Omental fat pad (tissue), 3 donors: ENCODE measurements at regions not wholly inside any gene's neighbourhood (a gene's known extent, or its start where the extent isn't known, plus 50 kb on each side); places are given as distances from the start of the nearest gene placed in this dataset.

ENCODE experiments used
- ATAC-seq: fragments of 150-250 bp; one replicate; pipeline ENCODE4 v1.9.1; 2016; ENCODE audit warnings: mild to moderate bottlenecking, moderate library complexity; ENCODE audit not compliant: low FRiP score
- DNase-seq: peaks from one replicate; pipeline ENCODE4 v3.0.0-alpha.2; 2019; ENCODE audit warnings: low spot score
- TF ChIP-seq, protein P1 (sequence below), 3 donors: fragments of 450-650 bp; IDR thresholded peaks; one replicate each; pipeline ENCODE4 v1.5.1; 2016 to 2017; ENCODE audit warnings: antibody characterized with exemption in 3 of 3, mild to moderate bottlenecking in 3 of 3, moderate library complexity in 2 of 3

DNA sequence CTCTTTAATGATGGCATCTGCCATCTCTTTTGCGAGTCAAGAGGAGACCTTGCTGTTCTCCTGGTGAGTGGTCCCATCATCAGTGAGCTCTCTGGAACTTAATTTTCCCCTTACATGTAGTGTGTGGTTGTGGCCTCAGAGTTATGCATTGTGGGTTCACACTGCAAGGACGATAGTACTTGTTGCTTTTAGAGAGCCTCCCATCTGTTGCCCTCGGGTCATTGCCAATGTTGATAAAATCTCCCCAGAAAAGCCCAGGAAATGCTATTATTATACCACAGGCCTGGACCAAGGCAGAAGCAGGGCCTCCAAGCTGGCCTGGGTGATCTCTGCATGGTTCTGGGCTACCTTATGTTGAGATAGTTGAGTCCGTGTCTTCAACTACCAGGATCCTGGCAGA is 241.6 kb downstream of the BMP7 start:
- TF ChIP-seq, protein P1, sequence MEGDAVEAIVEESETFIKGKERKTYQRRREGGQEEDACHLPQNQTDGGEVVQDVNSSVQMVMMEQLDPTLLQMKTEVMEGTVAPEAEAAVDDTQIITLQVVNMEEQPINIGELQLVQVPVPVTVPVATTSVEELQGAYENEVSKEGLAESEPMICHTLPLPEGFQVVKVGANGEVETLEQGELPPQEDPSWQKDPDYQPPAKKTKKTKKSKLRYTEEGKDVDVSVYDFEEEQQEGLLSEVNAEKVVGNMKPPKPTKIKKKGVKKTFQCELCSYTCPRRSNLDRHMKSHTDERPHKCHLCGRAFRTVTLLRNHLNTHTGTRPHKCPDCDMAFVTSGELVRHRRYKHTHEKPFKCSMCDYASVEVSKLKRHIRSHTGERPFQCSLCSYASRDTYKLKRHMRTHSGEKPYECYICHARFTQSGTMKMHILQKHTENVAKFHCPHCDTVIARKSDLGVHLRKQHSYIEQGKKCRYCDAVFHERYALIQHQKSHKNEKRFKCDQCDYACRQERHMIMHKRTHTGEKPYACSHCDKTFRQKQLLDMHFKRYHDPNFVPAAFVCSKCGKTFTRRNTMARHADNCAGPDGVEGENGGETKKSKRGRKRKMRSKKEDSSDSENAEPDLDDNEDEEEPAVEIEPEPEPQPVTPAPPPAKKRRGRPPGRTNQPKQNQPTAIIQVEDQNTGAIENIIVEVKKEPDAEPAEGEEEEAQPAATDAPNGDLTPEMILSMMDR (IDR thresholded peaks at IDR 0.05), result no peak
- no peak for DNase-seq
- ATAC-seq, result no peak

DNA sequence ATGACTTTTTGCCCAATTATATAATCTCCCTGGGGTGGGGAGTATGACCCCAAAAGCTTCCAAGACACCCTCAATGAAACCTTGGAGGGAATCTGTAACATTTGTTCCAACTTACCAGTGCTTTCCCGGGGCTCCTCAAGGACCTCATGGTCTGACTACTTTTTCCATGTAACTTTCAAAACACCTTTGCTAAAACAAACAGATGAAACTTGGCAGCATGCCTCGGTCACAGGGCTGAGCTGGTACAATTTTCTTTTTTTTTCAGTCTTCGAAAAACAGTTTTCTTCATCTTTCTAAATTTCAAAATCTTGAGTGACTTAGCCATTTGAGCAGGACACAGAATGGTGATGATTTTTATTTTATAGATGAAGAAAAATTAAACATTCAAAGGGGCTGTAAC is 241.2 kb downstream of the BMP7 start:
- TF ChIP-seq, protein P1 (IDR thresholded peaks at IDR 0.05), result no peak
- DNase-seq (no peak), ATAC-seq (no peak)

DNA sequence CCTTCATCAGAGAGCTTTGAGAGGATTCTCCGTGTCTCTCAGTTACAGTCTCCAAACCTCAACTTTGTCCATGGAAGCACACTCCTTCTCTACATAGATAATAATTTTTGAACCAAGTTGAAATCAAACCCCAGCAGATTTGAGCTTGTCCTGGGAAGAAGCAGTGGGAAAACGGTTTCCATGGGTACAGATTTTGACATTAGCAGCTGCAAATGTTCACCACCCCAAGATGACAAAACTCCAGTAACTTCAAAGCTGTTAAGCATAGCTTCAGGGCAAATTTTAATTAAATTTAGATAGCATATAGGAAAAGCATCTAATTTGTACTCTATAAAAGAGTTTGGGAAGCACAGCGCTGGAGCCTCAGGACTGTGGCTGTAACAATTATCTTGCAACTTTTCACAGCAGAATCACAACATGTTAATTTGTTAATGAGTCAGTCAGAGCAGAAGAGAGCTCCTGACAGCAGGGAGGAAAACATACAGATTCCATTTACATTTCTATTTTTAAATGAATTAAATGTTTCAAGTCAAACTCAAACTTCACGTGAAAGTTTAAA is 240.7 kb downstream of the BMP7 start:
- DNase-seq (no peak), ATAC-seq (no peak)
- TF ChIP-seq, protein P1 (IDR thresholded peaks at IDR 0.05), result no peak

DNA sequence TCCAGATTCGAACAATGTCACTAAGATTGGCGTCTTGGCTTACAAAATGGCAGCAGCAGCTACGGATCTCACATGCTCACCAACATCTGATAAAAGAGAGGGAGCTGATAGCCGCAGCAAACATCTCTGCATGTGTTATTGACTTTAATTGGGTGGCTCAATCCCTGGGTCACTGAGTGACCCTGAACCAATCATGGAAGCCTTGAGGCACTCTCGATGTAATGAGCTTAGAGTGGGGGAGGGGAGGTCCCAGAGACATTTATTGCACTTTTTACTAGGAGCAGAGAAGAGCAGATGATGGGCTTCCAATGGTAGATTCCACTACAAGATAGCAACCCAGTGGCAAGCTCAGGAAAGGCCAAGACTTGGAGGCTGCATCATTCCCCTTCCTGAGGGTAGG is 238.7 kb downstream of the BMP7 start:
- TF ChIP-seq, protein P1 (IDR thresholded peaks at IDR 0.05), result no peak
- DNase-seq, result no peak
- ATAC-seq, result no peak

DNA sequence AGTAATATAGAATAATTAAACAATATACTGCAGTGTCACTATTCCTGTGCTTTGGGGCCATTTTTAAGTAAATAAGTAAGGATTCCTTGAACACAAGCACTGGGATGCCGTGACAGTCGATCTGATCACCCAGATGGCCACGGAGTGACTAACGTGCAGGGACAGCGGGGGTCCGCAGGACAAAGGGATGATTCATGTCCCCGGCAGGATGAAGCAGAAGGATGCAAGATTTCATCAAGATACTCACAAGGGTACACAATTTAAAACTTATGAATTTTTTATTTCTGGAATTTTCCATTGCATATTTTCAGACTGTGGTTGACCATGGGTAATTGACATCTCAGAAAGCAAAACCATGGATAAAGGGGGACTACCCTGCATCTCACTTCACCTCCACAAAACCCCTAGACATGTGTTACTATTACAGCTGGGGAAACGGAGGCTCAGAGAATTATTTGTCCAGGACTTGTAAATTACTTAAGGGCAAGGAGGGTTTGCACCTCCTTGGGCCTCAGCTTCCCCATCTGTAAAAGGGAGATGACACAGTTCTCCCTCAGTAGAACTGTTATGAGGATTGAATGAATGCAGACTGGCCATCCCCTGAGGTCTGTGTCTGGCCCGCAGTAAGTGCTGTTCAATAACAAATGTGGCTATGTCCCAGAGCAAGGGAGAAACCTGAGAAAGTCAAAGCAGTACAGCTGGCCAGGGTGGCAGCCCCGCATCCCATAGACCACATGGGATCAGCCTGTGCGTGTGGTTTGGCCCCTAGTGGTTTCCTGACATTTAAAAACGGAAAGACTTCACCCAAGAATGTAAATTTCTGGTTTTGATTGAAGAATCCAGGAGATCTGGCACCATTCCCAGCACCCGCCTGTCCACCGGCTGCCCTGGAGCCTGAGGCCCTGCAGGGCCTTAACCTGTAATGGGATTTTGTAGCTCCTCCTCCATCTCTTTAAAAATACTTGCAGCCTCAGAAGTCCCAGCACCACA is 235.5 kb downstream of the BMP7 start:
- ATAC-seq, result no peak
- no peak for DNase-seq
- TF ChIP-seq, protein P1 (IDR thresholded peaks at IDR 0.05), result no peak

DNA sequence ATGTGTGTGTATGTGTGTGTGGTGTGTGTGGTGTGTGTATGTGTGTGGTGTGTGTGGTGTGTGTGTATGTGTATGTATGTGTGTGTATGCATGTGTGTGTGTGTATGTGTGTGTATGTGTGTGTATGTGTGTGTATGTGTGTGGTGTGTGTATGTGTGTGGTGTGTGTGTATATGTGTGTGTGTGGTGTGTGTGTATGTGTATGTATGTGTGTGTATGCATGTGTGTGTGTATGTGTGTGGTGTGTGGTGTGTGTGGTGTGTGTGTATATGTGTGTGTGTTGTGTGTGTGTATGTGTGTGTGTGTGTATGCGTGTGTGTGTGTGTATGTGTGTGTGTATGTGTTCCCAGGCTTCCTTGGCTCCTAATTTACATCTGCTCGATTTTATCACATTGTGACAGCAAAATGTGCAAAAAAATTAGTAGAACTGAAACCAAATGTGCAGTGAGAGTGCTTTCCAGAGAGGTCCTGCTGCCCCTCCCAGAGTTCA is 234.5 kb downstream of the BMP7 start:
- ATAC-seq, result no peak
- DNase-seq, result no peak
- TF ChIP-seq, protein P1 (IDR thresholded peaks at IDR 0.05), result no peak
